Germinal center (tissue), 1 donor: ENCODE measurements at regions not wholly inside any gene's neighbourhood (a gene's known extent, or its start where the extent isn't known, plus 50 kb on each side); places are given as distances from the start of the nearest gene placed in this dataset.
A peak's percentile ranks its signal among the peaks of the same experiment; 100 is the strongest.

ENCODE experiments used
- DNase-seq: peaks from one replicate; pipeline ENCODE4 v3.0.0; 2012; ENCODE audit warnings: mixed read lengths, low spot score

DNA sequence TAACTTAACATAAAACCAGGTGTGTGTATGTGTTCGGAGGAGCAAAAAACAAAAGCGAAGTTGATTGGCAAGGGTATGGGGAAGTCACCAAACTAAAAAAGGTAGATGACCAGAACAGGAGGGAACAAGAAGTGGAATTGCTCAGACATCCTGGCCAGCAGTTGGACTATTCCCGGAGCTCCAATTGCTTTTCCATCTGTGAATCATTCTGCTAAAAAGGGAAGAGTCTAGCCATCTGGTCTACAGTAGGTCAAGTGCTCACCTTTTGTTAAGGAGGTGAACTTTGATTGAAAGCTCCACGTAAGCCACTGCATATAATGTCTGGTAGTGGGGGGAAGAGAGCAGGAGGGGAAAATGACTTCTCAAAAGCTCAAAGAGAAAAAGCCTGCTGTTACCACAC, 50.0 kb upstream of the BET1 start:
- no peak for DNase-seq

GRCh38 chr7:94055963-94056362, 51.8 kb upstream of the BET1 start:
- no peak for DNase-seq

- DNase-seq, result no peak
Measured at GRCh38 chr7:94056796-94057207, 52.6 kb upstream of the BET1 start.

GRCh38 chr7:94057955-94058354, 53.8 kb upstream of the BET1 start:
- DNase-seq, result no peak

- DNase-seq, result no peak
Measured at GRCh38 chr7:94059746-94060145, 55.6 kb upstream of the BET1 start.

GRCh38 chr7:94060752-94061151, 56.6 kb upstream of the BET1 start:
- DNase-seq, result no peak

- DNase-seq, result no peak
Measured at GRCh38 chr7:94061326-94061725, 57.2 kb upstream of the BET1 start.

DNA sequence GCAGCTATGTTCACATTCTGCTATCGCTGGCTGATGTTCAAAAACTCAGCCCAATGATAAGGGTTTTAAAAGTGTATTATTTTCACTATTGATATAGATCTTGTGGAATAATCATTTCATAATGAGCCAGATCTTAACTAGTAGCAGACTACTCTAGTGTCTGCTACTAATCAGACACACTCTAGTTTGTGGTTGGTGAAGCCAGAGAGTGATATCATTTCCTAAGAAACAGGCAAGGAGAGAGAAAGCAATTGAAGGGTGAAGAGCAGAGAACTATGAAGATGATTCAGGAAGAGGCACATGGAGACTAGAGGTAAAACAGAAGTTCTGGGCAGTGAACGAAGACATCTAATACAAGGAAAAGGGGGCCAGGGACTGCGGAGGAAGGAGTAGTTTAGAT, 58.2 kb upstream of the BET1 start:
- DNase-seq, result no peak

- no peak for DNase-seq
Measured at GRCh38 chr7:94064541-94065191, 60.5 kb upstream of the BET1 start.

DNA sequence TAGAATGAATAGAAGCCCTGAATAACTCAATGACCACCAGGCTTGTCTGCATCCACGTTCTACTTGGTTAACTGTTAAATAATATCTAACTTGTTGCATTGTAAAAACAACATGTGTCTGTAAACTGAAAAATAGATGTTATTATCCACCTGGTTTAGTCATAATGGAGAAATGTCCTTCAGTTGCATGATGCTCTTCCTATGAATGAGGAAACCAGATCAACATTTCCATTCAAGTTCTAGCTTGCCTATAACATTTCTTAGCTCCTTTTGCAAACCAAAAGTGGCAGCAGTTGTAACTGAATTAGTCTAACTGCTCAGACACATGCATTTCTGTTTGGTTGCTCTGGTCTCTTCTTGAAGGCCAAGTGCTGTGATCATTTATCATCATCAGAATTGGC, 62.9 kb upstream of the BET1 start:
- no peak for DNase-seq

DNA sequence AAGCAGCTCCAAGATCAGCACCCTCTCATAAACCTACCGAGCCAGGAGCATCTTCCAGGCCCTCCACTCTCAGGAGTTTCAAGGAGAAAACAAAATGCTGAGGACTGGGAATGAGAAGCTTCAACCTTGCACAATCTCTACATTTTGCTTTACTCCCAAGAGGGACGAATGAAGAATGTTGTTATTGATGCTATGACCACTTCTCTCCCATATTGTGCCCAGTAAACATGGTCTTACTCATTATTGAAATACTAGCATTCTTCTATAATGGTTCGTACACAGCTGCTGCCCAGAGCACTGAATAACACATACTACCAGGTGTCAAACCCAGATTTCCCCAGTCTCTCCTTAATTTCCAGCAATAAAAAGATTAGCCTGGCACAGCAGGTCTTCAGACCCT, 63.4 kb upstream of the BET1 start:
- no peak for DNase-seq

- DNase-seq, result peak; percentile 49
Measured at GRCh38 chr7:94069162-94069739, 65.1 kb upstream of the BET1 start.

DNA sequence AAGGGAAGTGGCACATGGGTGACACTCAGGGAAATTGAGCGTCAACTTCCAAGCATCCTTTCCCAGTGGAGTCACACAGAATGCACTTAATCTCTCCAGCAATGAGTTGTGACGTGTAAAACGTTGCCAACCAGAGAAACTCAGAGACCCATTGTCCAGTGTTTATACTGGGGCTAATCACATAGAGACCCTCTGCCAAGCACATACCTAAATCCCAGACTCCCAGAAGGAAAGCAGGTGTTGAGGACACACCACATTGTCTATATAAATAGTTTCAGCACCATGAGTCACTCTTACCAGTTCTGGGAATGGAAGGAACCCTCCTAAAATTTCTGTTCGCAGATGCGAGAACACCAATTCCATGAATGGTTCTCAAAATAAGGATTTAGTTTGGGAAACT, 76.4 kb upstream of the BET1 start:
- no peak for DNase-seq

DNA sequence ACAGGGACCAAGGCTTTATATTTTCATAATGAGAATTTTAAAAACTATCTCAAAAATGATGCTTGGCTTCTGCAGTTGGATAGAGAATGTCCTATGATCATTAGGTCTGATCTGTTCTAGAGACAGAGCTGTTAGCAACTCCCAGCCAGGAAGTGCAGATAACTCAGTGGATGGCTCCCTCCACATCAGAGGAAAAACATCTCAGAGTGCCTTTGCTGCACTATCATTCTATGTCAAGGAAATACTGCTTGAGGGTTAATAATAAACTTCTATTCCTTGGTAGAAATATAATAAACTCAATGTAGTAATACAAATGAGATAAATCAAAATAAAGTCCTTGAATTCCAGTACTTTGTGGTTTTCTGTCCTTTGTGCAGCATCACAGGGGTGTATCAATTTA, 78.0 kb upstream of the BET1 start:
- no peak for DNase-seq

- DNase-seq, result peak; percentile 64
Measured at GRCh38 chr7:94087664-94088352, 83.7 kb upstream of the BET1 start.

DNA sequence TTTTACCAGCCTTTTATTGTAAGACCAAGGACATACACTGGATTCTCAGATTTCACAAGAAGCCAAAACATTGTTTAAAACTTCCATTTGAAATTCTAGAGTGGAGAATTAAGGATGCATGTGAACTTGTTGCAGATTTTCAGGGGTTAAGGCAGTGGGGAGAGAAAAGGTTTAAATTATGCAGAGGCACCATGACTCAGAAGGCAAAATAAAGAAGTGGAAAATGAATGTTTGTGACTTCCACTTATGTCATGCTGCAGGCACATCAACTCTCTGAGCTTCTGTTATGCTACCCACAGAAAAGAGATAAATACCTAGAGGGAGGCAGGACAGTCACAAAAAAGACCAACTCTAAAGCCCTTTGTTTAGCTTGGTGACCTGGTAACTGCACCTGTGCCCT, 84.4 kb upstream of the BET1 start:
- no peak for DNase-seq

- no peak for DNase-seq
Measured at GRCh38 chr7:94089806-94090205, 85.7 kb upstream of the BET1 start.

DNA sequence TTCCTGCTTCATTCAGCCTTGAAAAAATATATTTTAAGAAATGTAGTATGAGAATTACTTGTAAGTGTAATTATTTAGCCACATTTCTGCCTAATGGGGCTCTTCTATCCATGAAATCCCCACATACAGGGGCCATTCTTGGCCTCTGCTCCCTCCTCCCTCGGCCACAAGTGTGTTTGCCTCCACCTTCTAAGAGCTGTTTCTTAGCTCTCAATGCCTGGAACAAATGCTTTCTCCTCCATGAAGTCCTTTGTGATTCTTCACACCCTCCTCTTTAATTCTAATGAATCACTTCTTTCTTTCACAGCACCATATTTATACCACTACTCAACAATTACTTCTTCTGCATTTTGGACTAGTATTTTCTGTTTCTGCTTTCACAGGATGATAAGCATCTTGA, 88.8 kb upstream of the BET1 start:
- no peak for DNase-seq

DNA sequence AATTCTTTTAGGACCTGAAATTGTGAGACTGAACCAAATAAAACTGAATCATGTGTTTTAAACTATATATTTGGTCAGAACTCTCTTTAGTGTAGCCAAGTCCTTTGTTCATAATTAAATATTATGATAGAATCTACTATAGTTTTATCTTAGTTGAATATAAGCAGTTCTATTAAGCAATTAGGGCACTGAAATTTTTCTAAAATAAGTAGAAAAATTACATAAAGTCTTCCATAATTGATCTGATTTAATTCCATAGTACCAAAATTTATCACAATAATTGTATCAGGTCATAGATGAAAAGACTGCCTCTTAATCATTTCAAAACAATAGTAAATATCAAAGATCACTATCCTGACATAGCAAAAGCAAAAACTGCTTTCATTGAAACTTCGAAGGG, 90.1 kb upstream of the BET1 start:
- no peak for DNase-seq

DNA sequence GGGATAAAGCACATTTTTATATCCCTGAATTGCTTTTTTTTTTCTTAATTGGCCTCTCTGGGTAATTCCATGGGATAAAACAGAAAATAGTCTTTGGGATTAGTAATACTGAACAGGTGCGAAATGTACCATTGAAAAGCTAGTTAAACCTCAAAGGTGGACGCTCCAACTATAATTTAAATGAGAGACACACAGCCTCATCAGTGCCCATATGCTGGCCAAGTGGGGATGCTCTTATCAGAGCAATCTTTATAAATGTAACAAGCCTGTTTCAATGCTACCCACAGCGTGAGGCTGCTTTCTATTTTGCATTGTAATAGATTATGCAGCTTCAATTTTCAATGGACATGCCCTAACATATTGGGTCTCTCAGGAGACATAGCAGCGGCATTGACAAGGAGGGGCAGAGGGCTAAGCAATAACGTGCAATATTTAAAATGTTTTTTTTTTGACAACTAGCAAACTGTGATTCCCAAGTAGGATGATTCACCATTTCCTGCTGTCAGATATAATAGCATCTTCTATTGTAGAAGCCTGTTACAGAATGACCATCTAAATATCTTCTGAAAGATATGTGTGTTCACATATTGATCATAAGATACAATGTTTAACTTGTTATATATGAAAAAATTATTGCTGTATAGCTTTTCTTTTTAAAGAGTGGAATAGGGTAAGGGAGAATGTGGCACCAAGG, 91.3 kb upstream of the BET1 start:
- DNase-seq, result no peak

- DNase-seq, result no peak
Measured at GRCh38 chr7:94099679-94100078, 95.5 kb upstream of the BET1 start.

DNA sequence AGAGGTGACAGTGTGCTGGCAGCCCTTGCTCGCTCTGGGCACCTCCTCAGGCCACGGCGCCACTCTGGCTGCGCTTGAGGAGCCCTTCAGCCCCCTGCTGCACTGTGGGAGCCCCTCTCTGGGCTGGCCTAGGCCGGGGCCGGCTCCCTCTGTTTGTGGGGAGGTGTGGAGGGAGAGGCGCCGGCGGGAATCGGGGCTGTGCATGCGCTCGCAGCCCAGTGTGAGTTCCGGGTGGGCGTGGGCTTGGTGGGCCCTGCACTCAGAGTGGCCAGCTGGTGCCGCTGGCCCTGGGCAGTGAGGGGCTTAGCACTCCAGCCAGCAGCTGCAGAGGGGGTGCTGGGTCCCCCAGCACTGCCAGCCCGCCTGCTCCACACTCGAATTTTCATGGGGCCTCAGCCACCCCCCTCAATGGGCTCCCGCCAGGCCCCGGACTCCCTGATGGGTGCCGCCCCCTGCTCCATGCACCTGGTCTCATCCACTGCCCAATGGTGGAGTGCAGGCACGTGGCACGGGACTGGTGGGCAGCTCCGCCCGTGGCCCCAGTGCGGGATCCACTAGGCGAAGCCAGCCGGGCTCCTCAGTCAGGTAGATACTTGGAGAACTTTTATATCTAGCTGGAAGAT, 96.7 kb upstream of the BET1 start:
- DNase-seq, result no peak

- DNase-seq, result no peak
Measured at GRCh38 chr7:94104301-94104700, 100.1 kb upstream of the BET1 start.
